Testis (tissue), 2 donors: ENCODE measurements at regions not wholly inside any gene's neighbourhood (a gene's known extent, or its start where the extent isn't known, plus 50 kb on each side); places are given as distances from the start of the nearest gene placed in this dataset.

Experiments used
- DNase-seq: peaks from one replicate; pipeline ENCODE4 v3.0.0-alpha.2; 2019
- H3K27ac ChIP-seq, 2 donors: fragments of 200-600 bp; sonication (generic); one replicate each; pipeline ENCODE4 v1.5.1; 2019
- H3K27me3 ChIP-seq: fragments of 200-600 bp; sonication (generic); one replicate; pipeline ENCODE4 v1.5.1; 2019
- H3K36me3 ChIP-seq: fragments of 200-600 bp; sonication (generic); one replicate; pipeline ENCODE4 v1.5.1; 2017; ENCODE audit warnings: low read depth; ENCODE audit errors: missing control alignments
- H3K4me1 ChIP-seq: fragments of 200-600 bp; sonication (generic); one replicate; pipeline ENCODE4 v1.5.1; 2019
- H3K4me3 ChIP-seq, 2 donors: fragments of 200-600 bp; sonication (generic); one replicate each; pipeline ENCODE4 v1.5.1; 2017 to 2019
- H3K9me3 ChIP-seq: fragments of 200-600 bp; sonication (generic); one replicate; pipeline ENCODE4 v1.5.1; 2017
- CTCF ChIP-seq, 3 experiments: fragments of 450-650 bp in 2 of 3; fragments of 200-600 bp in 1 of 3; sonication (generic) in 1 of 3; IDR thresholded peaks; one replicate each; pipeline ENCODE4 v1.5.1; 2016 to 2019; ENCODE audit warnings: antibody characterized with exemption in 3 of 3, mild to moderate bottlenecking in 2 of 3, moderate library complexity in 1 of 3
- POLR2A ChIP-seq: fragments of 450-650 bp; IDR thresholded peaks from one replicate; pipeline ENCODE4 v1.6.1; 2017; ENCODE audit warnings: antibody characterized with exemption, mild to moderate bottlenecking, moderate library complexity
- WGBS, 2 donors: methylation state at CpG; one replicate each; pipeline ENCODE4 v1.1.5; 2018; 5-methylcytosine and 5-hydroxymethylcytosine counted together
- intact Hi-C: fragments of 100-400 bp; cut with DNase I; formaldehyde crosslinking; loops from one replicate; pipeline ENCODE4 v1.15.1; 2023; ENCODE audit warnings: low total_unique reads

DNA sequence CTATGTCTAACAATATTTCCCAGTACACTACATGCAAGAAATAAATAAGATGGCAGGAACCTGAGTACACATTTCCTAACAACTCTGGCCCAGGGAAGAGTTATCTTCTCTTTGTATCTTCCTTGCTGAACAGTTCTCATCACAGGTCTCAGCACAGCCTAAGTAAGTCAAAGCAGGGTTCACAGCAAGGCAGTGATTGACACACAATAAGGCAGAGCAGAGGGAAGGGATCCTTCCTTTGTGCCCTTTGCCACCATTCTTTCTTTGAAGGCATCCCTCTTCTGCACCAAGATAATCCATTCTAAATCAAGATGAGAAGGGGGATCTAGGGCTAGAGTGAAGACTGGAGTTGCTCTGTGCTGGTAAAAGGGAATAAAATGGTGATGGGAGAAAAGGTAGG lies 73.4 kb upstream of the TRPC4 start:
- intact Hi-C loops = no loop called here
- no peaks in the 10 kb centered on the region for H3K4me1 ChIP-seq
- no peaks in the 10 kb centered on the region for H3K9me3 ChIP-seq
- H3K36me3 ChIP-seq = no peaks in the 10 kb centered on the region
- H3K4me3 ChIP-seq = no peak overlapping the region
- no peaks in the 10 kb centered on the region for H3K27me3 ChIP-seq
- DNase-seq = no peak
- H3K27ac ChIP-seq = no peak overlapping the region
- TF ChIP-seq CTCF (IDR thresholded peaks at IDR 0.05) = no peak
- no peak for TF ChIP-seq POLR2A

- Histone ChIP-seq H3K4me3 (no peak overlapping the region), H3K27me3 (no peaks in the 10 kb centered on the region), H3K27ac (no peak overlapping the region), H3K4me1 (no peaks in the 10 kb centered on the region), H3K36me3 (no peaks in the 10 kb centered on the region), H3K9me3 (no peaks in the 10 kb centered on the region)
- TF ChIP-seq POLR2A (no peak), CTCF (IDR thresholded peaks at IDR 0.05) (no peak)
- 44 to 75% methylated on average over 17 to 25 of the region's 25 CpGs for WGBS, 2 donors
- DNase-seq = no peak
- intact Hi-C loops = no loop called here
These were observed 65.0 kb upstream of the TRPC4 start for GRCh38 chr13:37934339-37935191.

DNA sequence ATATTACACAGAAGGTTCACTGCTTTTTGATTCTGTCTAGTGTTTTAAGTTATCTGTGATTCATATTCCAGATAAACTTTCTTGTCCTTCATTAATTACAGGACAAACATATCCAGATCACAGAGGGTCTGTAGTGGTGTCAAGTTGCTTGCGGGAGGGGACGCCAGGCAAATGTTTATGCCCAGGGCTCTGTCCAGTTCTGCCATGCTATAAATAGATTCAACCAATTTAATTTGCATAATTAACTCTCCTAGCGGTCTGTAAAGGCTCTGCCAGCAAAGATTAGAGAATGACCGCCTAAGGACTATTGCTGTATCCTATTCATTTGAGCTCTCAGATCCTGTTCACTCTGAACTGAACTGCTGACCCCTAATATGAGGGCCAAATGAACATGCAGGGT lies 59.7 kb upstream of the TRPC4 start:
- Histone ChIP-seq H3K4me3 (no peak overlapping the region), H3K9me3 (no peaks in the 10 kb centered on the region), H3K4me1 (no peaks in the 10 kb centered on the region), H3K36me3 (no peaks in the 10 kb centered on the region), H3K27me3 (no peaks in the 10 kb centered on the region), H3K27ac (no peak overlapping the region)
- WGBS, 2 donors = 63 to 72% methylated on average over 4 of the region's 4 CpGs
- TF ChIP-seq POLR2A (no peak), CTCF (IDR thresholded peaks at IDR 0.05) (no peak)
- DNase-seq = no peak
- intact Hi-C loops = no loop called here

DNA sequence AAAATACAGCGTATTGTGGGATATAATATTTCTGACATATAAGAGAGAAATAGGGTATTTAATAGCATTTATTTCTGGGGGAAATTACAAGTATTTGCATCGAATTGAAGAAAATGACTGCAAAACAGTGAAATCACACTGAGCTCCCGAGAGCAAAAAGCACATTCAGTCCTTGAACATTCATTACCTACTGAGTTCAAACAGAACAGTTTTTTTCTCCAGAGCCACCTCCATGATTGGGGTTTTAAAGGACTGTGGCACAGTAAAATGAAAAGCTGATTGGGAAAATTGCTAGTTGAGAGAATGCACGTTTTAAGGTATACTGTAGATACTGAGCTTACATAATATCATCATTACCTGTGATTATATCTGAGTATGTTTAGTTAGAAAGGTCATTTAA lies 58.0 kb upstream of the TRPC4 start:
- Histone ChIP-seq H3K4me3 (no peak overlapping the region), H3K36me3 (no peaks in the 10 kb centered on the region), H3K27ac (no peak overlapping the region), H3K27me3 (no peaks in the 10 kb centered on the region), H3K4me1 (no peaks in the 10 kb centered on the region), H3K9me3 (no peaks in the 10 kb centered on the region)
- intact Hi-C loops = no loop called here
- no peak for DNase-seq
- TF ChIP-seq CTCF (IDR thresholded peaks at IDR 0.05) (no peak), POLR2A (no peak)
- 71 to 83% methylated on average over 4 of the region's 4 CpGs for WGBS, 2 donors

DNA sequence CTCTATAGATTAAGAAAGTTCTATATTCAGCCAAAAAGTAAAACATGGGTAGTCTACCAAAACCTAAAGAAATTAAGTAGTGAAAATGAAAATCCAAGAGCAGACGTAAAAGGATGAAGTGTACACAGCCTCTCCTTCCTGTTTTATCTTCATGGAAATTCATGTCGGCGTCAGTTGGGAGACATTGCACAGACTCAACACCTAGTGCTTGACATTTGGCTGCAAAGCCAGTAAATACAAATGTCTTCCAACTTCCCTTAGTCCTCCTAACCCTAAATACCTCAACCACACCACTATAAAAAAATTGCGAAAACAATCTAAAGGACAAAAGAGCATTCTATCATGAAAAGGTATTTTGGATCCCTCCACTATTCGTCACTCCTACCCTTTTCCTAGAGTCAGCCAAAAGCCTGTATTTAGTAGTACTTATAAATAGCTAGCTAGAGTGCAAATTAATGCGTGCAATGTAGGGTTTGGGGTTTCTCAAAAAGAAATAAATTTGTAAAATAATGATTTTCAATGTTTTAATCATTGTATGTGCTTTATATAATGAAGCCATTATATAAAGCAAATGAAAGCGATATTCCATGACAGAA lies 56.4 kb upstream of the TRPC4 start:
- Histone ChIP-seq H3K9me3 (no peaks in the 10 kb centered on the region), H3K27me3 (no peaks in the 10 kb centered on the region), H3K4me1 (no peaks in the 10 kb centered on the region), H3K4me3 (no peak overlapping the region), H3K27ac (no peak overlapping the region), H3K36me3 (no peaks in the 10 kb centered on the region)
- WGBS, 2 donors = 81 to 85% methylated on average over 7 of the region's 7 CpGs
- TF ChIP-seq CTCF (IDR thresholded peaks at IDR 0.05) (no peak), POLR2A (no peak)
- intact Hi-C loops = no loop called here
- DNase-seq = no peak
